Stimulated activated CD8-positive, alpha-beta memory T cell treated with anti-CD3 and anti-CD28 coated beads, Interleukin-15, amount 100 ng/mL, for 24 hours (primary cell): ENCODE measurements at regions not wholly inside any gene's neighbourhood (a gene's known extent, or its start where the extent isn't known, plus 50 kb on each side); places are given as distances from the start of the nearest gene placed in this dataset.

Experiments
- DNase-seq: peaks from one replicate; pipeline ENCODE4 v3.0.0-alpha.2; 2020; ENCODE audit warnings: low read depth

DNA sequence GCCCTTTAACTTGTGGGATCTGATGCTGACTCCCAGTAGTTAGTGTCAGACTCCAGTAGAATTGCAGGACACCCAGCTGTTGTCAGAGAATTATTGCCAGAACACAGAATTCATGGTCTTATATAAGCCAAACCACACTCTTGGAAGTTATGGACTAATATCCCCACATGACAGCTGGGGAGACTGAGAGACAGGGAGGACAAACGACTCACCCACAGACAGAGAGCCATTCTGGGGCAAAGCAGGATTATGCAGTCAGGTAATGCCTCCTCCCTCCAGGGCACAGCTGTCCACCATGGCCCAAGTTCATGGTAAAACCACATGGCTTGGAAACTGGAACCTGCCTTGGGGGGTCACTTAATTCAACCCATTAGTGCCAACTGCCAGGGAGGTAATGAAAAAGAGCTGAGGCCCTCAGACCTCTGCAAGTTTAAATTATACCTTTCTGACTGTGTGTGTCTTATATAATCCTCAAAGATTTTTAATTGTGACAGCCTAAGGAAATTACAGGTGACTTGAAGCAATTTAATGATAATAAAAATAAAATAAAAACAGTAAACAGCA is 299.5 kb downstream of the BUD13 start:
- DNase-seq = no peak

DNA sequence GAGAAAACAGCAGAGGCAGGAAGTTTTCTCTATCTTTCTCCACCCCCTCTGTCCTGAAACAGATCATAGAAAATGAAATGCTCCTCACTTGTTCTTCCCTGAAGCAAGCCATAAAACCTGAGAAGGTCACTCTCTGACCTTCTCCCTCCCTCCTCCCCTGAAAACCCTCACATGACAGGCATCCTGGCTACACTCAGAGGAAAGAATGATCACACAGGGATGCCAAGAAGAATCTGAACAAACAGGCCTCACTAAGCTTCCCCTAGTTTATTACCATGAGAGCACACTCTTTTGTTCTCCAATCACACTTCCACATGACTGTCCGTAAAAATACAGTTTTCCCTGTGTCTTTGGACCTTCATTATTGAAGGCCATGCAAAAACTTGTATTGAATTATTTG is 300.1 kb downstream of the BUD13 start:
- no peak for DNase-seq

DNA sequence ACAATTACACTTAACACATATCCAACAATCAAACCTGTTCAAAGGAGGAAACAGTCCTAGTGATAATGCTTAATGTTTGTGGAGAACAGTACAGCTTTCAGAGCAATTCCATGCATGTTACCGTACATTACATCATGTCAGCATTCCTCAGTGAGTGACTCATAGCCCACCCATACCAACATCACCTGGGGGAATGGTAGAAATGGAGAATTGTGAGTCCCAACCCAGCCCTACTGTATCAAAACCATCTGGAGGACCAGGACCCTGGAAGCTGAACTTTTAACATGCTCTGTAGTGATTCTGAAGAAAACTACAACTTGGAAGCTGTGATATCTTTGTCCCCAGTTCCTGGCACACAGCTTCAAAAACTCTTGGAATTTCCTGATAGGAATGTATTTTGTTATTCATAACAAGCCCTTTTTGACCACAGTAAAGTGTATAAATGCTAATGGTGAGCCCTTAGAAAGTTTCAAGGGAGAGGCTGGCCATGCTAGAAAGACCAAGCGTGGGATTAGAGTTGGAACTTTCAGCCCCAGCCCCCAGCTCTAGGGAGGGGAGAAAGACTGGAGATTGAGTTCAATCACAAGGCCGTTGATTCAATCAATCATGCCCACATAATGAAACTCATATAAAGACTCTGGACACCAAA is 301.1 kb downstream of the BUD13 start:
- DNase-seq = no peak

DNA sequence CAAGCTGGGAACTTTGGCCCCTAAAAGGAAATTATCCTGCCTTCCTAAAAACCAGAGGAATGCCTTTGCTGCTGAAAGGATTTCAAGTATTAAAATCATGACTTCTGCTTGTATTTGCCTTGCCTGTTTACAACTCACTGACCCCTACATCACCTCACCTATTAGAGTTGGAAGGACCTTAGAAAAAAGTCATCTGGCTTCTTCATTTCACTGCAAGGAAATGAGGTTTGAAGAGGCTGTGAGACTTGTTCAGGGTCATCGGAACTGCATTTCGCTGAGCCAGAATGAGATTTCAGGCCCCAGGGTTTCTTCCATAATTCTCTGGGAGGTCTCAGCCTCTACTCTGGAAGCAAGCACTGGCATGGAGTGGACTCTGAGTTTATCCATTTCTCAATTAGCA is 304.1 kb downstream of the BUD13 start:
- DNase-seq = no peak

DNA sequence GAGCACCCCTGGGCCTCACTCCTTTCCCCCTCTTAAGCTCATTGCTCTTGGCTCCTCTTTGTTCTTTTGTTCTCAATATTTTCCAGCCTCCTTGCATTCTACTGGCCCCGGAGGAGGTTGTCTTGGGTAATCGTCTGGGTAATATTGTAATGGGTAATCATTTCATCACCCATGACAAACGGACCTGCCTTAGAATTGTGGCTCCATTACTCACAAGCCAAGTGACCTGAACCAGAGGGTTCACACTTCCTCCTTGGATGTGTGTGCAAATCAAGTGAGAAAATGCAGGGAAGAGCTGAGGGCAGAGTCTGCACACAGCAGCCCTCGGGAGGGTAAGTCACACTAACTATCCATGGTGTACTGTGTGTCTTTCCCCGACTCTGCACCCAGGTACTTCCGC is 305.0 kb downstream of the BUD13 start:
- no peak for DNase-seq

DNA sequence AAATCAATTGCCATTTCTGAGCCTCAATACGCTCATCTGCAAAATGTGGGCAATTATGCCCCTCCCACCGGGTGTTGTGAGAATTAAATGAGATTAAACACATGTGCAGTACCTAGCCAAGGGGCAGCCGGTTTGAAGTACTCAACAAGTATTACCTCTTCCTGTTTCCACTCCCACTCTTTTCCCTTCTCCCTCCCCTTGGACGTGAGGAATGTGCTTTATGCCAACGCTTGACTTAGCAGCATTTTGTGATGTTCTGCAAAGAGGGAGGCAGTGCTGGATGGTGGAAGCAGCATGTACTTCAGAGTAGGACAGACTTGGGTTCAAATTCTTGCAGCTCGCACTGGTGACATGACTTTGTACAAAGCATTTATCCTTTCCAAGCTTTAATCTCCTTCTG is 306.0 kb downstream of the BUD13 start:
- no peak for DNase-seq

DNA sequence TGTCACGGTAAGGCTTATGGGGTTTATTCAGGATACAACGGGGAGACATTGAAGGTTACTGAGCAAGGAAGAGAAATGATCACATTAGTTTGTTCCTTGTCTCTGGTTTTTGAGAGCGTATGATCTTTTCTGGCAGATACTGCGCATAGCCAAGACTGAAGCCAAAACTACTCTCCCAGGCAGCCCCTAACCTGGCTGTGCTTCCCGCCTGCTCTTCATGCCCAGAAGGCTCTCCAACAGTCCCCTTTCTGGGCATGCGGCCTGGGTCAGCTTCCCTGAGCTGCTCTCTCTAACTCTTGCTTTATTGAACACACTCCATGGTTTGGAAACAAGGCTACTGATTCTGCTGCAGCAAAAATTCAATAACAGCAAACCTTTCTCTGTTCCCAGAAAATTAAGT is 306.6 kb downstream of the BUD13 start:
- no peak for DNase-seq

DNA sequence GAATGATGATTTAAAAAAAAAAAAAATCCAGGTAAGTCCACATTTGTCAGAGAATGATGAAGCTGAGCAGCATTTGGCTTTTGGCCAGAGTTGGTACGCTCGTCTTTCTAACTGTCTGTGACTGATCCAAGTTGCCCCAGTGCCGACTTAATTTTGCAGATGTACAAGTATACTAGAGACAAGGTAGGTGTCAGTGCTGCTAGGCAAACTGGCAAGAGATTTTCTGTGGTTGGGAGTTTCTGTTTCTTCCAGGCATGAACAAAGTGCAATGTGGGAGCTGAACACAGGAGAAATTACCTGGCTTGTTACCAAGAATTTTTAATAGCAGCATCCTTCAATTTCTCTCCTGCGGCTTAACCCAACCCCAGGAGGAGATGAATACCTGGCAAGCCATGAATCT is 307.7 kb downstream of the BUD13 start:
- DNase-seq = no peak

DNA sequence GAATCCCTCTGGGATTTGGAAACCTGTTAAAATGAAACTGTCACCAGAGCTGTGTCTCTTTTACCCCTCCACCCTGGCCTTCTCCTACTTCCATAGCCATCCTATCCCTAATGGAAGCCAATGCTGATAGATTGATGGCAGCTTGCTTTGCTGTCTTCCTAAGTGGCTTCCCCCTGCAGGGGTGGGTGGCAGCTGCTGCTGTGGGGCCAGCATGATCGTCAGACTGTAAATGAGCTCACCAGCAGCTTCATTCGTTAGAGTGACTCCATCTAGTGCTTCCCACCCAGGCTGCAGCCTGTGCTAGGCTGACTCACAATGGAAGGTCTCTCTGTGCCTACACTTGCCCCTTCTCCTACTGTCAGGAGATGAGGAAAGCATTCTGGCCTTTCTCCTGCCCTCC is 311.0 kb downstream of the BUD13 start:
- no peak for DNase-seq

DNA sequence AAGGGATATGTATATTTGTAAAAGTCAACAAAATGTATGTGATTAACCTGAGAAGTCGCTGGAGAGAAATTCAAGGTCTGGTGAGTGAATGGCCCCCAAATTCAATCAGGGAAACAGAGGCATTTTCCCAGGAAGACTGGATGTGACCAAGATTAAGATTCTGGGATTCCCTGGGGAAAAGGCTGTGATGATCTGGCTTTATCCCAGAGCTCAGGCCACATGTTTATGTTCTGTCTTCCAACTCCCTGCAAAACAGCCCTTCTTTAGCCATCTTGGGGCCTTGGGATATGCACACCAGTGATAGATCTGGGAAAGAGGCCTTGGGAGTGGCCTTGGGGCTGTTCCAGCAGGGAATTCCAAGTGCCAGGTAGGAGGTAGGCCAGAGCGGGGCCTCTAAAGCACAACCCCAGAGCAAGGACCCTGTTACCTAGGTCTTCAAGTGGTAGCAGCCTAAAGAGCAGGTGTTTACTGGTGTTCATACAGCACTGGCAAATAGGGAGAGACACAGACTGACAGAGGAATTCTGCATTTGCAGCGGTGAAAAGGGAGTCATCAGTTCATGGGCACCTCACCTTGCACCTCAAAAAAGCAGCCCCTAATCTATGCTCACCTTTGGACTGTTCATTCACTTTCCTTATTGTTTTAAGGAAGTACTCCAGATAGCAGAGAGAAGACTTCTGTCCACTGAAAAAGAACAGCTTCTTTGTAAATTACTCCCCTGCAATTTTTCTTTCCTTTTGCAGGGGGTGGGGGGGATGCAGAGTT is 312.4 kb downstream of the BUD13 start:
- DNase-seq = no peak

DNA sequence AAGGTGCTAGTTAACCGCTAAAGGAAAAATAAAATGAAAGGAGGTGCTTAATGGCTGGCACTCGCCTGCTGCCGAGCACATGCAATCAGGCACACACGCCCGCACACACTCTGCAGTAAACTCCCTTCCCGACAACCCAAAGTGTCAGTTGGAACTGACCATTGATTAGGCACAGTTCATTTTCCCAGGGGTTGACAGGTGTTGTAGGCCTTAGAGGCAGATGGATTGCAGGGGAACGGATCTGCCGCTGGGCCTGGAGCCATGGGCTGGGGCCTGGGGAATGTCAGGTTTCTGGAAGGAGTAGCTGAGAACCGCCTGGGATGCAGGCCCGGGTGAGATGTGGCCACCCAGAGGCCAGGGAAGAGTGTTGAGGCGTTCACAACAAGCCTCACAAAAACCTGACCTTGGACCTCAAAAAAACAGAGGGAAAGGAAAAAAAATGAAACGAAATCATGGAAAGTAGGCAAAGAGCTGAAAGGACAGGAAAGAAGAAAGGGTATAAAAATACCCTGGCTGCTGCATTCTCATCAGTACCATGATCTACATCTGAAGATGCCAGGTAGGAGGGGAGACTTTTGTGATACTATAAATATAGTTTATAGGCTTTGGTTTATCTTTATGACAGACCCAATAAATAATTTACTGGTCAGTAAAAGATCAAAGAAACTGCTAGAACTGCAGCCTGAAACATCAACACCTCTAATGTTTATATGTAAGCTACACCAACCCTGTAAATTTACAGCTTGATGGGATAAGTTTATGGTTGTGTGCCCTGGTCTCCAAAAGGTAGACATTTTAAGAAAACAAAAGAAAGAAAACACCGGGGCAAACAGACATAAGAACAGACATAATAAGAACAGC is 313.4 kb downstream of the BUD13 start:
- DNase-seq = no peak

DNA sequence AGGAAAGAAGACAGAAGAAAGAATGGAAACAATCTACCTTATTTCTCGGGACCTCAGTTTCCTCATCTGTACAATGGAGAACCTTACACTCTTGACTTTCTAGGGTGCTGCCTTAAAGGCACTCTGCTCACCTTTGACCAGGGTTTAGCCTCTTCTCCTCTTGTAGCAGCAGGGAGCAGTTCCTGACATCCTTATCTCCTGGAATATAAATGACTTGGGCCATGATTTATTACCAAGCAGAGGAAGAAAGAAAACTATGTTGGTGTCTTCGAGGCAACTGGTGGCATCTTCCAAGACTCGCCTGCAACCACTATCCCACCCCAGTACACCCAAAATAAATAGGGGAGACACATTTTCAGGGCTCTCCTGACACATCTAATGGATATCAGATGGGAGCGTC is 314.2 kb downstream of the BUD13 start:
- DNase-seq = no peak

DNA sequence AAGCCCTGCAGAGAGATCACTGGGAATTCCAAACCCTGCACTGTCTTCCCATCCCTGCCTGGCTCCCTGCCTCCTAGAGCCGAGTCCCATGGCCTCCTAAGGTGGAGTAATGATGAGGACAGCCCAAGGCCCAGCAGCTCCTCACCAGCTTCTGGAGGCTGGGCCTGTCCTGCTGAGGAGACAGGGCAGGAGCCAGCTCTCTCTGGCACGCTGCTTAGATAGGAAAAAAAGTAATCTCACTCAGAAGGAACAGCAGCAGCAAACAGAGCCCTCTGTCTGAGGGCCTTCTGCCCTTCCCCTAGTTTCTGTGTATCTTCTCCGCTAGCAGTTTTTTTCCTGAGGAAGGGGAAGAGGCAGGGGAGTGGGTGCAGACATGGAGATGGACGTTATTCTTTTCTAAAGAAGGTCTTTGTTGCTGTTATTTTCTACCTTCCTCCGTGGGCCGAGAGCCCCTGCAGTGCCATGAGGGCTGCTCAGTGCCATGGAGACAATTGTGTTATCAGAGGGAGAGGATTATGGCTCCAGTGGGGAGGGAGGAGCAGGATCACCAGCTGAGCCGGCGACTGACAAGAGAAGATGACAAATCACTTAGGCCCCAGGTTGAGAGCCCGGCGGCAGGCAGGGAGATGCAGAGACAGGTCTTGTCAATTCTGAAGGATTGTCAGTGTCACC is 315.3 kb downstream of the BUD13 start:
- no peak for DNase-seq

DNA sequence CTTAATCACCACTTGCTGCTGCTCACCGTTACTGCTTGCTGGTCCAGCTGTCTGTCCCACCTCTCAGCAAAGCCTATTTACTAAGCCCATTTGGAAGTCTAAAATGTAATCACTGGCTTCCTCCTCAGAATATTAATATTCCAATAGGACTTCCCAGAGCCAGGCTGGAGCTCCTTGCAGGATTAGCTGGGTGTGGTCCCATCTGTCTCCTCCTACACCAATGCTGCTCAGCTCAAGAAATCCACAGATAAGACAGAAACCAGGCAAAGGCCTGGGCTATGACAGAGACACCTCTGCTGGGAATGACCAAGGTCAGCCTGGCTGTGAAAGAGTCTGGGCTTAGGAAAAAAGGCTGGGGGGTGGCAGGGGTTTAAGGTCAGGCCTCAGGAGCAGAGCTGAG is 317.8 kb downstream of the BUD13 start:
- DNase-seq = no peak

DNA sequence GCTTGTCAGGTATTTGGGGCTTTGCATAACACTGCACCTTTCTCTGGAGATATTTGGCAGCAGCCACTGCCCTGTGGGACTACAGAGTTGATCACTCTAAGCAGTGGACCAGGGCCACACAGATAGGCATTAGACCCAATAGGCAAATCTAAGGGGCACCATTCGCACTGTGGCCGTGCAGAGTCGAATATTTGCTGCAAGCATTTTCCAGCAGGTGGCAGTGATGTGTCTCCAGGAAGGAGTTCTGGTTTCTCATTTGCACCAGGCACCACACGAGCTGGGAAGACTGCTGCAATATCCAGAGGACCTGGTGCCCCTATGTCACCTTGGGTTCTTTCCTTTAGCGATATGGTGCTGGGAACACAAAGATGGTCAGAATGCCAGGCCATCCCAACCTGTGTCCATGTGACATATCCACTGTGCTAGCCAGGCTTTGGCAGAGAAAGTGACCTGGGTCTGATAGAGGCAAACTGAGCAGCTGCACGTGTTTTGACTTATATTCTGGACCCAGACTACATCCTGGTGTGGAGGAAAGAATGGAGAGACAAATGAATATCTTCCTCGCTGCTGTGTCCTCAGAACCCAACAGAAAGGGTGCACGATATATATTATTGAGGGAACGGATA is 318.7 kb downstream of the BUD13 start:
- no peak for DNase-seq

DNA sequence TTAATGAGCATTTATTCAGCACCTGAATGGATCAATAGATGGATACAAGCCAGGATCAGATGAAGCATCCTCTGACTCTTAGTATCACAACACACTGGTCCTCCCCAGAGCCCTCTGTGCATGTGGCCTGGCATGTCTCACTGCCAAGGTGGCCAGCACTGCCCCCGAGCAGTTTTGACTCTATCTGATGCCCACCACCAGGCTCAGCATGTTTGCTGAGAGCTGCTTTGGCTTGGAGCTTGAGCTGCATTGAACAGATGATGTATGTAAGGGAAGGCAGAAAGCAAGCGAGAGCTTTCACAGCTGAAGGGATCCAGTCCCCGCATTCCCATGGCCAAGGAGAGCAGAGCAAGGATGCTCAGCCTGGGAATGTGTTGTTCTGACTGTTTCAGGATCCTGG is 320.3 kb downstream of the BUD13 start:
- DNase-seq = no peak

DNA sequence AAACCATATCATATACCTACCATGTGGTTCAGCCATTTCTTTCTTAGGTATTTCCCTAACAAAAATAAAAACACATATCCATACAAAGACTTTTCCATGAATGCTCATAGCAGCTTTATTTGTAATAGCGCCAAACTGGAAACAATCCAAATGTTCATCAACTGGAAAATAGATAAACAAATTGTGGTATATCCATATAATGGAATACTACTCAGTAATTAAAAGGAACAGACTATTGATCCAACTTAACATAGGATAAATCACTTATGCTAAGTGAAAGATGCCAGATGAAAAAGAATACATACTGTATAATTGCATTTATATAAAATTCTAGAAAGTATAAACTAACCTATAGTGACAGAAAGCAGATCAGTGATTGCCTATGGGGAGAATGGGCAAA is 323.3 kb downstream of the BUD13 start:
- no peak for DNase-seq

DNA sequence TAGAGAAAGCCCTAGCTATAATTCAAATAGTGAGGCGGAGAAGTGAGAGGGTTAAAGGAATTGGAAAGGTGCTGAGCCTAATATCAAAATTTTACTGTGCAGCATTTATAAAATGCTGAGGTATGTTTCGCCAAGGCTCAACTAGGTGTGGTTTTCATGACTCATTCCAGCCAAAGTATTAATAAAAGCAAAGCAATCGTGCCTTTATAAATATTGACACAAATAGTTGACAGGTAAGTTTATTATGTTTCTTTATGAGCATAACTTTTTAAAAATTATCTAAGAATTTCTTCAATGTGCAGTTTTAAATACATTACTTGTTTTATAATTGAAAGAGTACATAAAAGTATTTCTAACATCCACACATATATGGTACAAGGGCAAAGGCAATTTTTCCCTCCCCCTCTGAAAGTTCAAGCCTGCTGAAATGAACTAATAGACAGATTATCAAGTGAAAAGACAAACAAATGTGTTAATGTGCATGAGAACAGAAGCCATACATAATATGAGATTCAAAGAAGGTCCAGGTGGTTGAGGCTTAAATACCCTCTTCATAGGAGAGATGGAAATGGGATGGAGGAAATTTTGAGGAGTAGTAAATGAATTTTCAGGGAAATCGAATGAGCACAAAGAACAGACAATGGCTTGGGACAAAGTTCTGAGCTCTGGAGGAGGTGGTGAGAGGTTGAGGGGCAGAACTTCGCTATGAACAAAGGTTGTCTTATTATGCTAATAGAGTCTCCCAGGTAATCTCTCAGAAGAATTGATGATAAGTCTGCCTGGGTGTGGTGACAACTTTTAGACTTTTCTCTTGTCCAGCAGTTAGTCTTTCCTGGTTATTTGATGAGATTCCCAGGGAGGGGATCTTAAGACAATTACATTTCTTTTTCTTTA is 326.5 kb downstream of the BUD13 start:
- no peak for DNase-seq

DNA sequence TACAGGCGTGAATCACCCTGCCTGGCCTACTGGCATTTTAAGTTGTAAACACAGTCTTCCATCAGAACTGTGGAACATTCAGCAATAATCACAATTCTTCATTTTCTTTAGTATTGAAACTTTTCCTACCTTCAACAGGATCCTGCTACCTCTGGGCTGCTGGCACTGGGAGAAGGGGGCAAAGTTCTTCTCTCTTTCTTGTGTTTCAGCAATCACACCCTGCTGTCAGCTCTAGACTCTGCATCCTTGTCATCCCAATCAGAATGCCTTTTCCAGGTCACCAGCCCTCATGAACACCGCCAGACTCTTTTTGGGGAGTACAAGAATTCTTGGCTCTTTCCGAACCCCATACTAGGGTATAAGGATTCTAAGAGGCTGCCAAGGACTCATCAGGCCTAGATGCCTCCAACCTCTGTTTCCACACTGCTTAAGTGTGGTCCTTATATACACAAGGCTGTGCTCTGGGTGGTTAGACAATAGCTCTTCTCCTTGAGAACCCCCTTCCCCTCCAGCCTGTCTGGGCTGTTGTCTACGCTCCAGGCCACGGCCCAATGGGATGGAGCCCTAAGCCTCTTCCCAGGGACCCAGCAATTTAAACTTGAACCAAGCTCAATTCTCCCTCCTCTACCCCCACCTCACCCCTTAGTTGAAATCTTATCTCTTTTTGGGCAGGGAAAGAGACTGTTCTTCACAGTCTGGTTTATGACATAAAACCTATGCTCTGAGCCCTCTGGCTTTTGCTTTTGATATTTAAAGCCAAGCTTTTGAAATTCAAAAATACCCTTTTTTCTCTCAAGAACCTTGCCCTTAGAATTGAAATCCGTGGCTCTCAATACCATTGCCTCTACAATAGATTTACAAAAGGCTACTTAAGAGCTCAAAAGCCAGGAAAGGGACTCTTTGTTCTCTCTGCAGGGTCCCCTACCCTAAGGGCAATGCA is 327.4 kb downstream of the BUD13 start:
- no peak for DNase-seq
